Right forelimb (tissue), 1 donor: ENCODE measurements at regions not wholly inside any gene's neighbourhood (a gene's known extent, or its start where the extent isn't known, plus 50 kb on each side); places are given as distances from the start of the nearest gene placed in this dataset.
"Not testable (repeated sequence)": the region's sequence is repeated elsewhere in the genome, so short reads cannot be mapped to it uniquely, and the experiment has no call there.

Experiments
- DNase-seq: peaks from one replicate; pipeline ENCODE4 v3.0.0-alpha.2; 2018

DNA sequence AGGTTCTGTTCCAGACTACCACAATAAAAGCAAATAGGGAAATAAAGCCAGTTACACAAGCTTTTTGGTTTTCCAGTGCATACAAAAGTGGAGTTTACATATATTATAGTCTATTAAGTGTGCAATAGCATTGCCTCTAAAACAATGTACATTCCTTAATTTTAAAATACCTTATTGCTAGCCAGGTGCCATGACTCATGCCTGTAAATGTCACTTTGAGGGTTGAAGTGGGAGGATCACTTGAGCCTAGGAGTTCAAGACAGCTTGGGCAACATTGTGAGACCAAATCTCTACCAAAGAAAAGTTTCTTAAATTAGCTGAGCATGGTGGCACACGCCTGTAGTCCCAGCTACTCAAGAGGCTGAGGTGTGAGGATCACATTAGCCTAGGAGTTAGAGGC lies 52.9 kb upstream of the IMP4 start:
- DNase-seq = no peak

DNA sequence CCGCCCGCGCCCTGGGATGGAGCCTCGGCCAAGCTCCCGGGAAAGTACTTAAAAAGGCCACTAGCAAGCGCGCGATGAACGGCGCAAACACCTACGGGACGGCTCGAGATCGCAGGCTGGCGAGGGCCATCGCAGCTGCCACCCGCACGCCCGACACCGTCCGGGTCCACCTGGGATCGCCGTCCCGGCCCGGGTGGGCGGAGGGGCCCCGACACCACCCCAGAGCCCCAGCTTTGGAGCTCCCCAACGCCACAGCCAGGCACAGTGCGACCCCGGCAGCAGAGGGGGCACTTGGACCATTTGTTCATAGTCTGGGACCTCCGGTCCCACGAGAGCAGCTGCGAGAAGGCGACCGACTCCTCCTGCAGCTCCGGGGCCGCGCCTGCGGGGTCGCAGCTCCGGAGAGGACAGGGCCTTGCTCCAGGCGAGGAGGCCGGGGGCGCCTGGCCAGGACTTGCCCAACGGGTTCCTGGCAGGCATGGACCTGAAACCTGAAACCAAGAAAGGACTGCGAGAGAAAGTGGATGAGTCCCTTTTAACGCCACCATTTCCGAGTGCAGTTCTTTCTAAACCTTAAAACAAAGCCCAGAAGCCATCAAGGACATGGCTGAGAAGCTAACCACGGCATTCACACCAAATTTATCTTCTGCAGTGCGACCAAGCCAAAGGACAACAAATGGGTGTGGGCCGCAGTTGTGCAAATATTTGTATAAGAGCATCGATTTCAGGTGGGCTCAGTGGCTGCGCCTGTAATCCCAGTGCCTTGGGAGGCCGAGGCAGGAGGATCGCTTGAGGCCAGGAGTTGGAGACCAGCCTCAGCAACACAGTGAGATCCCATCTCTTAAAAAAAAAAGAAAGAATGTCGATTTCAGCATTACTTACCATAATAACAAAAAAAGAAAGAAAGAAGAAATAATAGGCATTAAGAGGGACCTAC lies 54.0 kb upstream of the IMP4 start:
- DNase-seq = no peak

DNA sequence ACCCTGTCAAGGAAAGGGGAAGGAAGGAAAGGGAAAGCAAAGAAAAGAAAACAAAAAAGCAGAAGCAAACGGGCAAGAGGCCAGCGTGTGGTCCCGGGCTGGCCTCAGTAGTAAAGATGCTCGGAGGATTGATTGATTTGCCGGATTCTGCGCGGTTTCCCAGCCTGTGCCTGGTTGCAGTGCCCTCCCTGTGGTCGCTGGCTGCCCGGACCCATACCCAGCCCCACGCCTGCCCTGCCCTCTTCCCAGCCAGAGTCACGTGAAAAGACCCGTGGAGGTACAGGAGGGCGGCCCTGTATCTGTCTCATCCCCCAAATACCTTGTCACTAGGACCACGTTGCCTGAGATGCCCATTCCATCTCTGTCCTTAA lies 55.1 kb upstream of the IMP4 start:
- no peak for DNase-seq

DNA sequence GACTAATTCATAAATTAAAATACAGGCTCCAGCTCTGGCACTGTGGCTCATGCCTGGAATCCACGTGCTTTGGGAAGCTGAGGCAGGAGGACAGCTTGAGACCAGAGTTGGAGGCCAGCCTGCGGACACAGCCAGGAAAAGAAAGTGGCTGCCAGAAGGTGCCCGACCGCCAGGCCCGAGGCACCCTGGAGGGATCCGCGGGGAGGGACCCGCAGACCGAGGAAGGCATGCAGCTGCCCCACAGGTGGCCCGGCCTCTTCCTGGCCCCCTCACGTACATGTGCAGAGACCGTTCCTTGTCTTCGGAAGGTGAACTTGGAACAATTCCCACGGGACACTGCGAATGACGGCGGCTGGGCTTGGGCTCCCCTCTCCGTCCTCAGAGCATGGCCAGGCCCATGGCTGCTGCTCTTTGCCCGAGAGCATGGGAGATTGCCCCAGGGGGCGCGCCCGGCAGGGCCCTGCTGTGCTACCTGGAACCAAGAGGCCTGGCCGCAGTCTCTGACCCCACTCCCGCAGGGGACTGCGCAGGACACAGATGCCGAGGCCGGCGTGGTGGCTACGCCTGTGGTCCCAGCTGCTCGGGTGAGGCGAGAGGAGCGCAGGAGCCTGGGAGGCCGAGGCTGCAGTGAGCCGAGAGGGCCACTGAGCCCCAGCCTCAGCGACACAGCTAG lies 55.6 kb upstream of the IMP4 start:
- no peak for DNase-seq

DNA sequence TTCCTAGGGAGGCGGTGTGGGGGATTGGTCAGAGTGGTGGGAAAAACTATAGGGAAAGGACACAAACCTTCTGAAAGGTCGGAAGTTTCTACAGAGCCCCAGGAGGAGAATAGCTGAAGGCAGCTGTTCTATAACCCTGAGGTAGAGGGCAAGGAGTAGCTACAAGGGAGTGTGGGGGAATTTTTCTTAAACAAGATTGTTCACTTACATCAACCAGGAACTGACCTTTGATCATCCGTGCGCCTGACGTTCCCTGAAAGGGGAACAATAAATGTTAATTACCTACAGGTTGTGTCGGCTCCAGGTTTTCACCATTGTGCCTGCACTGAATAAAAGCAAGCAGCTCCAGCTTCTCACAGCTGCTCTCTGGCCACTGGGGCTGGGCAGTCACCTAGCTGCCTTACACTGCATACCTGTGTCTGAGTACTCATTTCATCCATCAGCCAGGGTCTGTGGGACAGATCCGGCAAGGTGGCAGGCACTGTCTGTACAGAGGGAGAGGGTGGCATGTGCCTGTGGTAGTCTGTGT lies 59.3 kb upstream of the IMP4 start:
- DNase-seq = not testable (repeated sequence)

DNA sequence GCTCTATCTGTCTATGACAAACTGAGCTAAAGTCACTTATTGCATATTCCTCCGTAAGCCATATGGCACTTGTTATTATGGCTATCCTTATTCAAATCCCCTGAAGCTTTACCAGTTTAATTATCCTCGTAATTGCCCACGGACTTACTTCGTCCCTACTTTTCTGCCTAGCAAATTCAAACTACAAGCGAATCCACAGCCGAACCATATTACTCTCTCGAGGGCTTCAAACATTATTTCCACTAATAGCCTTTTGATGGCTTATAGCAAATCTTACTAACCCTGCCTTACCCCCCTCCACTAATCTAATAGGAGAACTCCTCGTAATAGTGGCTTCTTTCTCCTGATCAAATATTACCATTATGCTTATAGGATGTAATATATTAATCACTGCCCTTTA lies 63.1 kb upstream of the IMP4 start:
- DNase-seq = not testable (repeated sequence)

DNA sequence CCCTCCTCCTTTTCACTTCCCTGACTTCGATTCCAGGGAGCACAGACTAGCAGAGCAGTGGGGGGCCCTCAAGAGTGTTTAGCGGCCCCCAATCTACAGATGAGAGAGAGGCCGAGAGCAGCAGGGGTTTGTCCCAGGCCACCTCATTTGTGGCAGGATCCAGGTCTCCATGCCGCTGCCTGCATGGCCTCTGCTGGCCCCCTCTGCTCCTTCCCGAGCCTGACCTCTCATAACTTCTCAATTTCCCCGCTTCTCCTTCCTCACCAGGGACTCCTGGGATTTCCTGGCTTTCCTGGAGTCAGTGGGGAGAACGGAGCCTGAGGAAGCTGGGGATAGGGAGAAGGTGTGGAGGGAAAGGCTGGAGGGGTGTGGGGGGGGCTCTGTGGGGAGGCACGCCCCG lies 70.1 kb upstream of the TUBA3E start:
- DNase-seq = not testable (repeated sequence)

DNA sequence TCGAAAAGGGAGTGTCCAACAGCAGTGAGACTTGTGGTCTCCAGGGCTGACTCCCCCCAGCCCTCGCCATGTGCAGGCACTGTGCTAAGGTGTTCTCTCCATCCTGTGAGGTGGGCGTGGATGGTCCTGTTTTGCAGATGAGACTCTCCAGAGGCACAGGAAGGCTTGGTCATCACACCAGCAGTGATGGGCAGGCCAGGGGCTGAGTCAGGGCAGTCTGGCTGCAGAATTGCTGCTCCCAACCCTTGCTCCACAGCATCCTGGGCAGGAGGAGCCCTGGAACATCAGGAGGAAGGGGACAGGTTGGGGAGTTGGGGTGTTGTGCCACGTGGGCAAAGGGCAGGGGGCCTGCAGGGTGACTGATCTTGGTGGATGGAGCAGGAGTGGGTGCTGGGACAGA lies 69.3 kb upstream of the TUBA3E start:
- DNase-seq = not testable (repeated sequence)

DNA sequence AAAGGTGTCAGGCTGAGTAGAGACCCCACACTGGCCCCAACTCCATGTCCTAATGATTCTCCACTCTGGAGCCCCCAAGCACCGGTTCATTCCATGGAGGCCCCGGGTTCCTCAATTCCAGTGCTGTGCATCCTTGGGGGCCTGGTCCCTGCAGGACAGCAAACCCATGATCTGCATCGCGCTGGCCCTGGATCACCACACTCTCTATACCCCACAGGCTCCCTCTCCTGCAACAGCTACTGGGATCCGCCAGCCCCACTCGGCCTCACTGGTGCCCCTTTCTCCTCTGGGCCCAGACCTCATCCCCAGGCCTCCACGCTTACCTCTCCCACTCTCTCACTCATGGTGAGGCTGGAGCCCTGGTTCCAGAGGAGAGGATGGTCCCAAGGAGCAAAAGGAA lies 68.6 kb upstream of the TUBA3E start:
- not testable (repeated sequence) for DNase-seq

DNA sequence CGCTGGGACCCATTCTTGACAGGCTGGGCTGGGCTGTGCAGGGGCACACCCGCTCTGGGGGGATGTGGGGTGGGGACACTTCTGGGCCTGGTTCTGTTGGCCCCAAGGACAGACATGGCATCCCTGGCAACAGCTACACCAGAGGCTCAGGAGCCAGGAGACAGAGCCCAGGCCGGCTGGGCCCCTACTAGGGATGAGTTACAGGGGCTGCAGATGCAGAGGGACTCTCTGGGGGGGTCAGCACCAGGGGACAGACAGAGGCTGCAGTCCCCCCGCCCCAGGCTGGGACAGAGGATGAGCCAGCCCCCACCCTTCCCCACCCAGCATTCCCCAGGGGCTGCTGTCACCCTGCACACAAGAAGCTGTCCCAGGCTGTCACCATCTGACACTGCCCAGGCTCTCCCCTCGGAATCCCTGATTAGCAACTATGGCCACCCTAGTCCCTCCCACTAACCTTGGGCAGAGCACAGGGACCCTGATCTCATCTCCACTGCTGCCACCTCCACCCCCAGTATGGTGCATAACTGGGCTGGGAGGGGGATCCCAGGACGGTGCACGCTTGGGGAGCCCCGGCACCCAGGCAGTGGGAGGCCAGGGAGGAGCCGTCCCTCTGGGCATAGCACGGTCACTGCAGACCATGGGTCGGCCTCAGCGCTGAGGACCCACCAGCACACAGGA lies 67.5 kb upstream of the TUBA3E start:
- DNase-seq = not testable (repeated sequence)

DNA sequence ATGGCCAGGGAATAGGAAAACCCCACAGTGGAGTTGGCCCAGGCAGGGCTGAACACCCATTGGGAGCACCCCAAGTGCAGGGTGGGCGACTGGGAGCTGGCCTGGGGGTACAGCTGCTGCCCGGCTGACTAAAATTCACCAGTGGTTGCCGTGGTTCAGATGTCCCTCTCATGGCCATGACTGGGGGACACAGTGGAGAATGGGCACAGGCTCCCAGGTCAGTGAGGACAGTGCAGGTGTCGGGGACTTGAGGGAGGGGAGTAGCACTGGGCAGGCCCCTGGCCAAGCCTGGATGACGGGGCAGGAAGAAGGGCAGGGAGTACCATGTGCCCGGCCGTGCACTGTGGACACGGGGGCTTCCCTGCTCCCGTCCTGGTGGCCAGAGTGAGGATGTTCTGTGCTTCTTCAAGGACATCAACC lies 66.7 kb upstream of the TUBA3E start:
- not testable (repeated sequence) for DNase-seq

DNA sequence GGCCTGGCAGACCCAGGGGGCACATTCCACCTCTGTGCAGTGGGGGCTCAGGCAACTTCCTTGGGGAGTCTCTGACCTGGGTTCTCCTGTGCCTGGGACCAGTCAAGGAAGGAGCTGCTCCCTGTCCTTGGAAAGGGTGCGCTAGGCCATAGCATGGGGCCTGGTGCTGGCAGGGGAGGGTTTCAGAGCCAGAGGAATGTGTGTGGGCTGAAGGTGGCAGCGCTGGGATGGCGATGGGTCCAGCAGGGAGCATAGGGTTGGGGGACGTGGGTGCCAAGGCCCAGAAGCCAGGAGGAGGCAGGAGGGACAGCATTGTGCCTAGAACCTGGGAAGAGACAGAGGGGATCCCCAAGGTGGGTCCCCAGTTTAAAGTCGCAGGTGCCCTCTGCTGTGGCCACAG lies 66.3 kb upstream of the TUBA3E start:
- DNase-seq = no peak

DNA sequence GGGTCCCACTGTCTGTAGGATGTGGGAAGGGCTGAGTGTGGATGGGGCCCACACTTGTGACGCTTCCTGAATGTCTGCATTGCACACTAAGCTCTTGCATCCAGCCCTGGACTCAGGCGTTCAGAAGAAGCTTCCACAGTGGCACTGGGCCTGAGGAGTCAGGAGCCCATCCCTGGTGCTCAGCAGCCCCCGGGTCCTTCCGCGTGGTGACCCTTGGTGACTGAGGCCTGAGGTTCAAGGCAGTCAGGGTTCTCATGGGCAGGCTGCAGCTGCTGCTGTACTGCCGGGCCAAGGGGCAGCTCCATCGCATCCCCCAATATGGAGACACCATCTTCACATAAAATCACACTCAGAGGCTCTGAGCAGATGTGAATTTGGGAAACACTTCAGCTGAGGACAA lies 65.8 kb upstream of the TUBA3E start:
- no peak for DNase-seq

DNA sequence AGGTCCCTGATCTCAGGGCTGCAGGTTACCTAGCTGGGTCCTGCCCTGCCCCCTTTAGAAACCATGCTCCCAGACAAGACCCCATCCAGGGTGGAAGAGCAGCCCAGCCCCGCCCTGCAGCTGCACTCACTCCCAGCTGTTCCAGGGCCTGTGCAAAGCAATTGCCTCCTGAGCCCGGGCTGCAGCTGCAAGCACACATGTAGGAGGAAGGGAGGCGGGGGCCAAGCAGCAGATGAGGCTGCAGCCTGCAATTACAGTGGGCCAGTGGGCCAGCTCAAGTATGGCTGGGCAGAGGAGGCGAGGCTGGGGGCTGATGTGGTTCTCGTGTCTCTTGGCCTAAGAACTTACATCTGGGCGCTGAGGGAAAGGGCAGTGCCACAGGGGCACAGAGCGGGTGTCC lies 65.4 kb upstream of the TUBA3E start:
- DNase-seq = no peak

DNA sequence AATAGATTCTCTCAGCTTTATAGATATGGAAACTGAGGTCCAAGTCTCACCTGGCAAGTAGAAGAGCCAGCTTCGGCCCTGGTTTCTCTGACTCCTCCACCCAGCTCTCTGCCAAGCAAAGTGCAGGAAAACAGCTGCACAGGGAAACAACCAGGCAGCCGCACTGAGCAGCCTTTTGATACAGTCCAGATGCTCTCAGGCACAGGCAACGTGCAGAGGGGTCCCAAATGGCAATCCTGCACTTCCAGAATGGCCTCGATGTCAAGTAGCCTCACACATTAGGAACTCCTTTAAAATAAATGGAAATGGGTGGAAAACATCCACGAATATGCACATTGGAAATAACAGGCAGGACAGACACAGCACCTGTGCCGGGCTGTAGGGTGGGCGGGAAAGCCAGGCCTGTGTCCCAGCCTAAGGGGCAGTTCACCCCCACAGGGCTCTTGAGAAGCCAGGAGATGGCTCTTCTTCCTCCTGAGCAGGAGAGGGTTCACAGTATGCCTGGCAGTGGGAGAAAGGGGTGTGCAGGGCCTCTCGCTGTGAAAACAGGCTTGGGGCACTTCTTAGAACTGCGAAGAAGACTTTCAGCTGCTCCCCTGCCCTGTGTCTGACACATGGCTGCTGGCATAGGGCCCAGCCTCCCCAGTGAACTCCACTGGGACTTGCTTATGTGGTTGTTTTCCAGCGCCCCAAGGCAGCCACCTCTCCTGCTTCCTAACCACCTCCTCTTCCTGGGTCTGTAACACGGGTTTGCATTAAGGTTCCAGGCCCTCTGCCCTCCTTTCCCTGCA lies 63.9 kb upstream of the TUBA3E start:
- DNase-seq = no peak

DNA sequence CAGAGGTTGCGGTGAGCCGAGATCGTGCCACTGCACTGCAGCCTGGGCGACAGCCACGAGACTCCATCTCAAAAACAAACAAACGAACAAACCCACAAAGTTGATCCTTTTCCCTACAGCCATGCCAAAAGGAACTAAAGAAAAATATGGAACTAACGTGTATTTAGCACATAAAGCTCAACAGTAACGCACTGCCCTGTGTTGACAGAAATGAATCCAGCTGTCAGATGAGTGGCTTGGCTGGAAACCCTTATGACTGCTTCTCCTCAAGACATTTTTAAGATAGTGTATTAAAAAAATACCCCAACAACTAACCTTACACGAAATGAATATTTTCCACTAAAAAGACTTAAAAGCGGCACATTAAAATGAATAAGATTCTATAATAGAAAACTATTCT lies 62.9 kb upstream of the TUBA3E start:
- DNase-seq = no peak

DNA sequence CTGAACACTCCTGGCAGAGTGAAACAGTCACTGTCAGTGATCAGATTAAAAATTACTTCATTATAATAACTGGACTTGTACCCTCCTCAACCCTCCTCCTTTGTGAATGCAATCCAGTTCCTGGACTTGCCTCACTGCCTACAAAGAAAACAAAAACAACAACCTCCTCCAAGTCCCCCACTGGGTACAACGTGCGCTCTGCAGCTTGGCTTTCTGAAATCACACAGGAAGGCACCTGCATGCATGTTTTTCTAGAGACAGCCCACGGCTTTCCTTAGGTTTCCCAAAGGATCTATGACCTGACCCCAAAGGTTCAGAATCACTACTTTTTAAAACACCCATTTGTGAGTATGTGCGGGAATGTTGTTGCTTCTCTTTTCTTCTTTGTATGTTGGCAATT lies 61.4 kb upstream of the TUBA3E start:
- DNase-seq = no peak

DNA sequence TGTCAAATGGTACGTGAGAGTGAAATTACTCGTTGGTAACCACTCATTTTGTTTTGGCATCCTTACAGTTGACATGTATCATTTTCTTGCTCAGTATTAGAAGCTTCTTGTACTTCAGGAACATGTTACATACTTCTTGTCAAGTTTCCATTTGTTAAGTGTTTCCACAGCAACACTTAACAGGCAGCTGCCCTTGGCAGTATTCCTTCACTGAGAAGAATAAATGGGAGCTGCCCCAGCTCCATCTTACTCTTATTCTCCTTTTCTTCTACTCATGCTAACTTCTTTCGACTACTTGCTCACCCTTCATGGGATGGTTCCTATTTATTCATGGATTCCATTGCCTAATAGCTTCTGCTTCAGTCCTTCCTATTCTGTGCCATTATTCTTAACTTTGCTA lies 60.1 kb upstream of the TUBA3E start:
- DNase-seq = no peak

DNA sequence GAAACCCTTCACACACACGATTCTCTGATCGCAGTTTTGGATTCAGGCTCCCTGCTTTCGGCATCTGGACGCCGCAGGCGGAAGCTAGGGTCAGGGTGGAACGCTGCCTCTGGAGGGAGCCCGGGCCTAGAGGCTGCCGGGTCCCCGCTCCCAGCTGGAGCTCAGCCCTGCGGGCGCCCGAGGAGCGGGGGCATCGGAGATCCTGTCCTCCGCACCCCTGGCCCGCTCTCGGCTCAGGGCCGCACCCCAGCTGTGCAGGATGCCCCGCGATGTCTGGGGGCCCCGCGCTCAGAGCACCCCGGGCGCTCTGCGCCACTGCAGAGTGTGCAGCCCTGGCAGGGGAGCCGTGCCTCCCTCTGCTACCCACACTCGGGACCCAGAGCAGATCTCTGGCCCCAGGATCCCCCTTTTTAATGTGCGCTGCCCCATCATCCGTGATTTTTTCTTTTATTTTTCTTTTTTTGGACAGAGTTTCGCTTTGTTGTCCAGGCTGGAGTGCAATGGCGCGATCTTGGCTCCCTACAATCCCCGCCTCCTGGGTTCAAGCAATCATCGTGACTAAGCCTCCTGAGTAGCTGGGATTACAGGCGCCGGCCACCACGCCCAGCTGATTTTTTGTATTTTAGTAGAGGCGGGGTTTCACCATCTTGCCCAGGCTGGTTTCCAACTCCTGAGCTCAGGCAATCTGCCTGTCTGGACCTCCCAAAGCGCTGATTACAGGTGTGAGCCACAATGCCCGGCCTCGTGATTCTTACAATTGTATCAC lies 54.8 kb upstream of the TUBA3E start:
- DNase-seq = no peak

DNA sequence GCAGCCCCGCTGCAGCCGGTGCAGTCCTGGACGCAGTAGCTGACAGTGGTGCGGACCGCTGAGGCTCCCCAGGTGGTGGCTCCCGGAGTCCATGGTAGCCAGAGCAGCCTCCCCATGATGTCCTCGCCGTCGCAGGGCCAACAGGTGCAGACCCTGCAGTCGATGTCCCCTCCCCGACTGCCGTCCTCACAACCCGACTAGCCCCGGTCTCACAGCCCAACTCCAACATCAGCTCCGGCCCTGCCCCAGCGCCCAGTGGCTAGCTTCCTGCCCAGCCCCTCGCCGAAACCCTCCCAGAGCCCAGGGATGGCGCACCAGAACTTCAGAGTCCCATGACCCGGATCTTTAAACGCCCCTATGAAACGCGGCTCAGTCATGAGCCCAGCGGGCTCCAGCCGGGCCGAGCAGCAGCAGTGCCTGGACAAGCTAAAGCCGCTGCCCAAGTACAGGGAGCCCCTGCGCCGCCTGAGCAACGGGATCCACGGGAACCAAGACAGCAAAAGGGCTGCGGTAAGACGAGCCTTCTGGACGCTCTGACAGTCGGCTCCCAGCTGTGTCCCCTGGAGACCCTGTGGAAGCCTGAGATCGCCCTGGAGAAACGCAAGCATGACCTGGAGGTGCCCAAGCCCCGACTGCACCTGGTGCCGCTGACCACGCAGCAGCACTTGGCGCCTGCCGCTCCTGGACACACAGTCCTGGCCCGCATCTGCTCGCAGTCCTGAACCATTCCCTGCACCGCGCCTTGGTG lies 53.8 kb upstream of the TUBA3E start:
- DNase-seq = no peak

DNA sequence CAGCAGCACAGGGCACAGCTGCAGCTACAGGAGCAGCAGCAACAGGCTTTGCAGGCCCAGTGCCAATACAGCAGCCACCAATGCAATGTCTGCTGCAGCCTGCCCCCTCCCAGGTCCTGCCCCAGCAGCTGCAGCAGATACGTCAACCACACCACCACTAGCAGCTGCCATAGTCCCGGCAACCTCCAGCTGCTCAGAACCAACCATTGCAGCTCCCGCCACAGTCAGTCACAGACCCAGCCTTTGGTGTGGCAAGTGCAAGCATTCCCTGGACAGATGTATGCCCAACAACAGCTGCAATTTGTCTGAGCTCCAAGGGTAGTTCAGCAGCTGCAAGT lies 53.3 kb upstream of the TUBA3E start:
- DNase-seq = peak; percentile 60
